Gastroesophageal sphincter (tissue), 4 donors: ENCODE measurements at regions not wholly inside any gene's neighbourhood (a gene's known extent, or its start where the extent isn't known, plus 50 kb on each side); places are given as distances from the start of the nearest gene placed in this dataset.

Experiments used
- ATAC-seq: fragments of 150-250 bp; one replicate; pipeline ENCODE4 v1.9.1; 2016; ENCODE audit warnings: mild to moderate bottlenecking, moderate library complexity
- H3K27ac ChIP-seq, 4 donors: fragments of 200-600 bp; sonication (generic) in 3 of 4; 1 replicate in 3 of 4; 2 replicates in 1 of 4; pipeline ENCODE4 v1.5.1; 2016 to 2019
- H3K27me3 ChIP-seq: fragments of 200-600 bp; sonication (generic); one replicate; pipeline ENCODE4 v1.5.1; 2019
- H3K36me3 ChIP-seq, 2 donors: fragments of 200-600 bp; sonication (generic); one replicate each; pipeline ENCODE4 v1.5.1; 2019; ENCODE audit warnings: control low read depth in 1 of 2
- H3K4me1 ChIP-seq, 3 donors: fragments of 200-600 bp; sonication (generic); 1 replicate in 2 of 3; 2 replicates in 1 of 3; pipeline ENCODE4 v1.5.1; 2016 to 2019; ENCODE audit warnings: control low read depth in 2 of 3
- H3K4me3 ChIP-seq, 2 donors: fragments of 200-600 bp; sonication (generic); one replicate each; pipeline ENCODE4 v1.5.1; 2019; ENCODE audit warnings: mild to moderate bottlenecking in 1 of 2, moderate library complexity in 1 of 2
- H3K9me3 ChIP-seq, 3 donors: fragments of 200-600 bp; sonication (generic); one replicate each; pipeline ENCODE4 v1.5.1; 2017 to 2019; ENCODE audit warnings: control low read depth in 2 of 3
- EP300 ChIP-seq: sonication (generic); formaldehyde crosslinking; IDR thresholded peaks from one replicate; pipeline ENCODE4 v1.6.1; 2017; ENCODE audit warnings: antibody characterized with exemption, mild to moderate bottlenecking
- POLR2A ChIP-seq, 2 donors: fragments of 450-650 bp; IDR thresholded peaks; one replicate each; pipeline ENCODE4 v1.6.1; 2017; ENCODE audit warnings: antibody characterized with exemption in 2 of 2, mild to moderate bottlenecking in 2 of 2, moderate library complexity in 1 of 2
- POLR2AphosphoS5 ChIP-seq: sonication (generic); formaldehyde crosslinking; IDR thresholded peaks from one replicate; pipeline ENCODE4 v1.6.1; 2017; ENCODE audit warnings: antibody characterized with exemption
- WGBS, 2 donors: methylation state at CpG; one replicate each; pipeline ENCODE4 v1.1.5; 2018; ENCODE audit warnings: low coverage in 1 of 2; 5-methylcytosine and 5-hydroxymethylcytosine counted together
- TF ChIP-seq, protein P1 (sequence below), 4 experiments: fragments of 200-600 bp in 2 of 4; fragments of 450-650 bp in 2 of 4; sonication (generic) in 1 of 4; IDR thresholded peaks; one replicate each; pipeline ENCODE4 v1.5.1; 2017 to 2019; ENCODE audit warnings: antibody characterized with exemption in 4 of 4, mild to moderate bottlenecking in 2 of 4, moderate library complexity in 2 of 4

DNA sequence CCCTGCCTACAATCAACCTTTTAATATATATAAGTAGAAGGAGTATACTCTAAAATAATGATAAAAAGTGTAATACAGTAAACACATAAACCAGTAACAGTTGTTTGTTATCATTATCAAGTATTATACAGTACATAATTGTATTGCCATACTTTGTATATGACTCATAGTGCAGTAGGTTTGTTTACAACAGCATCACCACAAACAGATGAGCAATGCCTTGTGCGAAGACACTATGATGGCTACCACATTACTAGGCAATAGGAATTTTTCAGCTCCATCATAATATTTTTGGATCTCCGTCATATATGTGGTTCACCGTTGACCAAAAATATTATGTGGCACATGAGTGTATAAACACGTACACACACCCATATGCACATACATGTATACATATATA is 69.7 kb upstream of the APC start:
- H3K4me1 ChIP-seq: no peaks in the 10 kb centered on the region
- H3K9me3 ChIP-seq: no peaks in the 10 kb centered on the region
- H3K27me3 ChIP-seq: no peaks in the 10 kb centered on the region
- no peak overlapping the region for H3K27ac ChIP-seq
- TF ChIP-seq EP300 (no peak), POLR2A (IDR thresholded peaks at IDR 0.05) (no peak), POLR2AphosphoS5 (no peak)
- ATAC-seq: no peak
- no peaks in the 10 kb centered on the region for H3K36me3 ChIP-seq
- no peak overlapping the region for H3K4me3 ChIP-seq
- WGBS, 2 donors: 94 to 96% methylated on average over 4 of the region's 4 CpGs

DNA sequence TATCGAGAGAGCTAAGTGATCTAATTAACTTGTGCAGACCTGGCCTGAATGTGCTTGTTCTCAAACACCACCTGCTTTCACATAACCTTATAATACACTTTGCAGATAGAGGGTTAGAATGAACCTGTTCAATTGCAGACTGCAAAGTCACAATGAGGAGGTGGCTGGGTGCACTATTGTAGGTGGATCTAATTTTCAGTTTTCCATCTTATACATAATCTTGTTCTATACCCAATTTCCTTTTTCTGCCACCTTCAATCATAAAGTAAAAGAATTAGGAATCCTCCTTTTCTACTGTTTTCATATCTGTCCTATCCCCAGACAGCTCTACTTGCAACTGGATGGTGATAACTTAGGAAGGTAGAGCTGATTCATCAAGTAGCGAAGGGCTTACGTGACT is 68.8 kb upstream of the APC start:
- Histone ChIP-seq H3K27me3 (no peaks in the 10 kb centered on the region), H3K9me3 (no peaks in the 10 kb centered on the region), H3K27ac (no peak overlapping the region), H3K36me3 (no peaks in the 10 kb centered on the region), H3K4me1 (no peaks in the 10 kb centered on the region), H3K4me3 (no peak overlapping the region)
- no peak for ATAC-seq
- WGBS, 2 donors: 88 to 95% methylated on average over 3 of the region's 3 CpGs
- TF ChIP-seq POLR2A (IDR thresholded peaks at IDR 0.05) (no peak), EP300 (no peak), POLR2AphosphoS5 (no peak)
- TF ChIP-seq, protein P1, sequence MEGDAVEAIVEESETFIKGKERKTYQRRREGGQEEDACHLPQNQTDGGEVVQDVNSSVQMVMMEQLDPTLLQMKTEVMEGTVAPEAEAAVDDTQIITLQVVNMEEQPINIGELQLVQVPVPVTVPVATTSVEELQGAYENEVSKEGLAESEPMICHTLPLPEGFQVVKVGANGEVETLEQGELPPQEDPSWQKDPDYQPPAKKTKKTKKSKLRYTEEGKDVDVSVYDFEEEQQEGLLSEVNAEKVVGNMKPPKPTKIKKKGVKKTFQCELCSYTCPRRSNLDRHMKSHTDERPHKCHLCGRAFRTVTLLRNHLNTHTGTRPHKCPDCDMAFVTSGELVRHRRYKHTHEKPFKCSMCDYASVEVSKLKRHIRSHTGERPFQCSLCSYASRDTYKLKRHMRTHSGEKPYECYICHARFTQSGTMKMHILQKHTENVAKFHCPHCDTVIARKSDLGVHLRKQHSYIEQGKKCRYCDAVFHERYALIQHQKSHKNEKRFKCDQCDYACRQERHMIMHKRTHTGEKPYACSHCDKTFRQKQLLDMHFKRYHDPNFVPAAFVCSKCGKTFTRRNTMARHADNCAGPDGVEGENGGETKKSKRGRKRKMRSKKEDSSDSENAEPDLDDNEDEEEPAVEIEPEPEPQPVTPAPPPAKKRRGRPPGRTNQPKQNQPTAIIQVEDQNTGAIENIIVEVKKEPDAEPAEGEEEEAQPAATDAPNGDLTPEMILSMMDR (IDR thresholded peaks at IDR 0.05): no peak

DNA sequence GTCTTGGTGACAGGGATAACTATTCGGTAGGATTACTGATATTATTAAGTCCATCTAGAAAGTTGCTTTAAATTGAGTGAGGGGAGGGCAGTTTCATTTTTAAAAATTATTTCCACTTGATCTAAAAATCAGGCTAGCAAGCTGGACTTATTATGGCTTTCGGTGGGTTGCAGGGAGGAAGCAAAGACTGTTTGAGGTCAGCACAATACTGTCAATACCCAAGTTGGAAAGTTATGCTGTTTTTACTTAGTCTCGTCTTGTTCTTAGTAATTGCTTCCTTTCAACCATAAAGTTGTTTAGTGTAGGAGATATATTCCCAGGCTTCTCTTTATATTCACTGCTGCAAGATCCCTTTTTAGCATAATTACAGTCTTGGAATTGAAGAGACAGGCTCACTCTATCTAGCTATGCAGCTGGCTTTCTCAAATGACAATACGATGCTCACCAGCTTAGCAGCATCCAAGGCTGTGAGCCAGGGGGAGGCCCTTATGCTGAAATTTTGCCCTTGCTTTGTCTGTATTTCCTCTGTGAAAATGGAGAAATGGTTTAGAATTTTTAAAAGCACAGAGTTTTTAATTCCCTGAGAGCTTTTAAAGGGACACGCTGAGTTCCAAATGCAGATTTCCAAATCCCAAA is 68.2 kb upstream of the APC start:
- ATAC-seq: no peak
- Histone ChIP-seq H3K9me3 (no peaks in the 10 kb centered on the region), H3K4me3 (no peak overlapping the region), H3K36me3 (no peaks in the 10 kb centered on the region), H3K27me3 (no peaks in the 10 kb centered on the region), H3K4me1 (no peaks in the 10 kb centered on the region), H3K27ac (no peak overlapping the region)
- WGBS, 2 donors: 52 to 53% methylated on average over 5 of the region's 5 CpGs
- TF ChIP-seq EP300 (no peak), POLR2AphosphoS5 (no peak), POLR2A (IDR thresholded peaks at IDR 0.05) (no peak)
- TF ChIP-seq, protein P1 (IDR thresholded peaks at IDR 0.05): no peak

DNA sequence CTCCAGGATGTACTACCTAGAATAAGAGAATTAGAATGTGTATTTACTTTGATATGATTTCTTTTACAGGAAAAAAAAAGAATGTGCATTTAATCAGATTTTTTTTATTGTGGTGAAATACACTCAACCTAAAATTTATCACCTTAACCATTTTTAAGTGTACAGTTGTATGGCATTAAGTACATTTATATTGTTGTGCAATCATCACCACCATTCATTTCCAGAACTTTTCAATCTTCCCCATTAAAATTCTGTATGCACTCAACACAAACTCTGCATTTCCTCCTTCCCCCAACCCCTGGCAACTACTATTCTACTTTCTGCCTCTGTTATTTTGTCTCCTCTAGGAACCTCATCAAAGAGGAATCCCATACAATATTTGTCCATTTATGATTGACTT is 66.0 kb upstream of the APC start:
- no peaks in the 10 kb centered on the region for H3K9me3 ChIP-seq
- no peak for ATAC-seq

DNA sequence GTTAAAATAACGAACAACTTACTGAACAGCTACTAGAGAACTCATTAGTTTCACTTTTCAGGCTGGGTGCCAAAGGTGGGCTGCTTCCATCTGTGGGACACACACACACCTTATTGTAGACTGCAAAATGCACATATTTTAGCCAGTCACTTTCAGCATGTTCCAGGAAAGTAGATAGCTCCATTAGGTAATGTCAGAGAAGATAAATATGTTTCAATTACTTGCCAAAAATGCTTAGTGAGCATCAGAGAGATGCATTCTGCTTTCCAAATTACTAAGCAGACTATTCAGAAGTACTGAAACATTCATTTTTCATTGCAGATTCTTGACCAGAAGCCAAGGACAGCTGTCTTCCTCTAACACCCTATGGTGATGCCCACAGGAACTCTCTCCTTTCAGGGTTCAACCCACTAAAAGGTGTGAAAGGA is 56.2 kb upstream of the APC start:
- Histone ChIP-seq H3K36me3 (no peaks in the 10 kb centered on the region), H3K27ac (peak overlapping the region; percentile 43 to 78 (median 64)), H3K27me3 (no peaks in the 10 kb centered on the region), H3K4me3 (no peak overlapping the region), H3K4me1 (peaks cover 8 to 48% (median 21%) of the 10 kb centered on the region in 3 donors), H3K9me3 (peaks cover 0 to 4% (median 0%) of the 10 kb centered on the region in 3 donors)
- peak; percentile 43 for ATAC-seq
- TF ChIP-seq POLR2A (IDR thresholded peaks at IDR 0.05) (no peak), EP300 (no peak), POLR2AphosphoS5 (no peak)
- TF ChIP-seq, protein P1 (IDR thresholded peaks at IDR 0.05): no peak
- WGBS, 2 donors: 13 to 17% methylated on average over 1 of the region's 1 CpG

More for the DNA sequence above, 66.0 kb upstream of the APC start:
- TF ChIP-seq, protein P1 (IDR thresholded peaks at IDR 0.05): no peak
- no peak for TF ChIP-seq EP300
- no peak for TF ChIP-seq POLR2A (IDR thresholded peaks at IDR 0.05)
- TF ChIP-seq POLR2AphosphoS5: no peak
- Histone ChIP-seq H3K4me1 (no peaks in the 10 kb centered on the region), H3K27ac (no peak overlapping the region), H3K4me3 (no peak overlapping the region), H3K27me3 (no peaks in the 10 kb centered on the region), H3K36me3 (no peaks in the 10 kb centered on the region)
